GM13976 (cell line): ENCODE measurements at regions not wholly inside any gene's neighbourhood (a gene's known extent, or its start where the extent isn't known, plus 50 kb on each side); places are given as distances from the start of the nearest gene placed in this dataset.

Source experiments
- DNase-seq: peaks from one replicate; pipeline ENCODE4 v3.0.0; 2012; ENCODE audit warnings: low spot score
- in situ Hi-C: fragments of 300-500 bp; cut with MboI; formaldehyde crosslinking; loops from one replicate; pipeline ENCODE4 v1.12.0; 2022; ENCODE audit warnings: low sequenced_read_pairs, mixed read lengths, inconsistent platforms; ENCODE audit not compliant: unreplicated experiment
- TF ChIP-seq, protein P1 (sequence below): IDR thresholded peaks from 2 replicates; pipeline ENCODE4 v1.5.1; 2012; ENCODE audit warnings: borderline replicate concordance, mild to moderate bottlenecking; ENCODE audit not compliant: insufficient read depth; ENCODE audit errors: extremely low read depth, missing control alignments, control extremely low read depth

DNA sequence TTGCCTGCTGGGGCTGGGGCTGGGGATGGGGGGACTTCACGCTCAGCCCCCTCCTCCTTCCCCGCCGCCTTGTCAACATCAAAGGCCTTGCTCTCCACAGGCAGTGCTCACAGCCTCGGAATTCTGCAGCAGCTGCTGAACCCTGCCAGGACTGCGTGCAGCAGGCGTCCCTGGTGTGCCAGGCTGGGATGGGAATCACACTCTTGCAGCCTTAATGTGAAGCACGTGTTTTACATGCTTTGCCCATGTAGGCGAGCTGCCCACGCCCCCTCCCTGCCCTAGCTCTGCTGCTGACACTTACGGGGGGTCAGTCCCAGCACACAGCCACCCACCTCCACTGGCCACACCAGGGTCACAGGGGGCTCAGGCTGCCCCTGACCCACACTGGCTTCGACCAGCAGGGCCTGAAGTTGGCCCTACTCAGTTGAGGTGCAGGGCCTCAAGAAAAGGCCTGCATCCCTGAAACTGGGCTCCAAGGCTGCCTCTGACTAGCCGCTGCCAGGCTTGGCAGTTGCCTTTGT is 276.2 kb upstream of the RTL1 start:
- peak; percentile 12 for DNase-seq
- TF ChIP-seq, protein P1, sequence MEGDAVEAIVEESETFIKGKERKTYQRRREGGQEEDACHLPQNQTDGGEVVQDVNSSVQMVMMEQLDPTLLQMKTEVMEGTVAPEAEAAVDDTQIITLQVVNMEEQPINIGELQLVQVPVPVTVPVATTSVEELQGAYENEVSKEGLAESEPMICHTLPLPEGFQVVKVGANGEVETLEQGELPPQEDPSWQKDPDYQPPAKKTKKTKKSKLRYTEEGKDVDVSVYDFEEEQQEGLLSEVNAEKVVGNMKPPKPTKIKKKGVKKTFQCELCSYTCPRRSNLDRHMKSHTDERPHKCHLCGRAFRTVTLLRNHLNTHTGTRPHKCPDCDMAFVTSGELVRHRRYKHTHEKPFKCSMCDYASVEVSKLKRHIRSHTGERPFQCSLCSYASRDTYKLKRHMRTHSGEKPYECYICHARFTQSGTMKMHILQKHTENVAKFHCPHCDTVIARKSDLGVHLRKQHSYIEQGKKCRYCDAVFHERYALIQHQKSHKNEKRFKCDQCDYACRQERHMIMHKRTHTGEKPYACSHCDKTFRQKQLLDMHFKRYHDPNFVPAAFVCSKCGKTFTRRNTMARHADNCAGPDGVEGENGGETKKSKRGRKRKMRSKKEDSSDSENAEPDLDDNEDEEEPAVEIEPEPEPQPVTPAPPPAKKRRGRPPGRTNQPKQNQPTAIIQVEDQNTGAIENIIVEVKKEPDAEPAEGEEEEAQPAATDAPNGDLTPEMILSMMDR = no peak
- in situ Hi-C loops = no loop called here

DNA sequence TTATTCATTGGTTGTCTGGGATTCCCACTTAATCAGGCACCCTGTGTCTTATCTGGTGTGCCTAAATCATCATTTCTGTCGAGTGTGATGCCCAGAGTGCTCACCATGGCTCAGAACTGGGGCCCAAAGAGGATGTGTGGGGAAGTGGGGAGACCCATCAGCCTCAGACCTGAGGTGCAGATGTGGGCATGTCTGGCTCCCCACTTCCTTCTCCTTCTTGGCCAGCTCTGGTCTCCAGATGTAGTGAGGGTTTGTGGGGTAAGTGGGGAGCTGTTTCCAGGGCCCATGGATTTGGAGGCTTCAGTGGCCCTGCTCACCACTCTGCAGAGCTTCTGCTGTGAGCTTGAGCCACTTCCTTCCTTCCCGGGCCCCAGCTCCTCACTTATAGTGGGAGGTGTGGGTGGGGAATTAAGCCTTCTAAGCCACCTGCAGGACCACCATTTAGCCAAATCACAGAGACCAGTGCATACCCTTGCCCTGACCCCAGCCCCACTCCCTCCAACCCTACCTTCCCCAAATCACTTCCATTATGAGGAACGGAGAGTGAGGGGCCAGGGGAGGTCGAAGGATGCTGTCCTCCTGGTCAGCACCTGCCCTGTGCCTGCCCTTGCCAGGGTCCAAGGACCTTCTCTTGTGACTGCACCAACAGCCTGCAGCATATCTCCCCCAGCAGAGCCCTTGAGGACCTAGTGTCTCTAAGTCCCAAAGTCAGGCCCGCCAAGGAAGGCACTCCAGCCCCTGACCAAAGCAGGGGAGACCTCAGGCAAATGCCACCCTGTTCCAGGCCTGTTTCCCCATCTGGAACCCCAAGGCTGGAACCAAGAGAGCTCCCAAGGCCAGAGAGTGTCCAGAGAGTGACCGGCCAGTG is 278.2 kb upstream of the RTL1 start:
- in situ Hi-C loops = no loop called here
- TF ChIP-seq, protein P1 = no peak
- peak; percentile 16 for DNase-seq

DNA sequence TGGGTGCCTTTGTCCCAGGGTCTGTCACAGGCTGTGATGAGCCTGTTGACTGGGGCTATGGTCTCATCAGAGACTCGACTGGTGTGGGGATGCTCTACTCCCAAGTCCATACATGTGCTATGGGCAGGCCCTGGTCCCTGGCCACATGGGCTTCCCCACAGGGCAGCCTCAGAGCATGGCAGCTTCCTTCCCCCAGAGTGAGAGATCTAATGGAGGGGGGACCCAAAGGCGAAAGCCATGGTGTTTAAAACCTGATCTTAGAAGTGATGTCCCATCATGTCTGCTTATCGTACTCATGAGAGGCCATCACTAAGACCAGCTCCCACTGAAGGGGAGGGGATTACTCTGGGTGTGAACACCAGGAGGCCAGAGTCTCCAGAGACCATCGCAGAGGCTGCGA is 279.0 kb upstream of the RTL1 start:
- DNase-seq = no peak
- in situ Hi-C loops = no loop called here
- TF ChIP-seq, protein P1 = no peak

DNA sequence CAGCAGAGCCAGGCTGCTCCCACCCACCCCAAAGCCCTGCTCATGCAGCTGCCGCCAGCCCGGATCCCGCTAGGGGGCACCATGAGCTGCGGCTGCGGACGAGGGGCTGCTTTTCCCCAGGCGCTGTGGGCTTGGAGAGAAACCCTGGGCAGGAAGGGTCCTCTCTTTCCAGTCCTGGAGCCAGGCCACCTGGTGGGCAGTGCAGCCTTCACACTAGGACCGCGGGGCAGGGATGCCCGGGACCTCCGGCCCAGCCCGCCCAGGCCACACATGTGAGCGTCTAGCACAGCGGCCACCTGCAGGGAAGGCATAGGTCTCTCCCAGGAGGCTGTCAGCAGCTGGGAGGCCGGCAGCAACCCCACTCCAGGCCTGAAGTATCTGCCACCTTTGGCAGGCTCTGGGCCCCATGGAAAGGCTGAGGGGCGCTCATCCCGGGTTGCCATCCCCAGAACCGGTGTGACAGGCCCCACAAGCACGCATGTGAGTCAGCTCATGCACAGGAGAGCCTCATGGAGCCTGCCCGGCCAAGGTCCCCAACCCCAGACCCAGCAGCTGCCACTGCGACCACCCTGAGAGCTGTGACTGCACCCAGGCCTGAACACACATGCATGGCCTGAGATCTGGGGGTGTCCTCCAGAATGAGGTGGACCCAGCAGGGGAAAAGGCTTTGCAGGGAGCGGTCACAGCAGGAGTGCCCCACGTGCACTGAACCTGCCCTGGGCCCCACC is 280.0 kb upstream of the RTL1 start:
- TF ChIP-seq, protein P1 = no peak
- in situ Hi-C loops = no loop called here
- DNase-seq = no peak

DNA sequence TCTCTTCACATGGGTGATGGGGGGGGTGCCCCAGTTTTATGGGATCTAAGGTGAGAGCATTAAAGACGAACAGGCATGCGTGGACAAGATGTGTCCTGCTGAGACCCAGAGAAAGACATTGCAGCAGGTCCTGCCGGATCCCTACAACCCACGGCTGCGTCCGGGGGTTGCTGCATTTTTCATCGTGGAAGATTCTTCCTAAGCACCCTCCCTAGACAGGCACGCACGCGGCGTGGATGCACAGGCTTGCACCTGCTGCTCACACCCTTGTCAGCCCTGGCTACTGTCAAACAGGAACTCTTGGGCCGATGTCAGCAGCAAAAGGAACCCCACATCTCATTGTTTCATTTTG is 280.6 kb upstream of the RTL1 start:
- no peak for DNase-seq
- TF ChIP-seq, protein P1 = no peak
- in situ Hi-C loops = no loop called here

DNA sequence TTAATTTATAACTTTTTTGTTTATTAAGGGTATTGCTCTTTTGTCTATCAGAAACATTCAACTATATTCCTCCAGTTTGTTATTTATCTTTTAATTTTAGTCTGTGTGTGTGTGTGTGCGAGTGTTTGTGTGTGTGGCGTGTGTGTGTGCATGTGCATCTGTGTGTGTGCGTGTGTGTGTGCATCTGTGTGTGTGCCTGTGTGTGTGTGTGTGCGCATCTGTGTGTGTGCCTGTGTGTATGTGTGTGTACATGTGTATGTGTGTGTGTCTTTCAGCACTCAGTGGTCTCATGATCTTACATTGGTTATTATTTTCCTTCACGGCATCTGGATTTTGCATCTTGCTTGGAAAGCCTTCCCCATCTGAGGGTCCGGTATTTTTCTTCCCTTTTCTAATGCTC is 281.1 kb upstream of the RTL1 start:
- TF ChIP-seq, protein P1 = no peak
- in situ Hi-C loops = no loop called here
- DNase-seq = no peak
